Thoracic aorta (tissue), 2 donors: ENCODE measurements at regions not wholly inside any gene's neighbourhood (a gene's known extent, or its start where the extent isn't known, plus 50 kb on each side); places are given as distances from the start of the nearest gene placed in this dataset.

Source experiments
- ATAC-seq: fragments of 150-250 bp; one replicate; pipeline ENCODE4 v1.8.0; 2017; ENCODE audit warnings: low read depth; ENCODE audit not compliant: insufficient number of reproducible peaks, low FRiP score
- DNase-seq: peaks from one replicate; pipeline ENCODE4 v3.0.0-alpha.2; 2020; ENCODE audit warnings: low spot score
- H3K27ac ChIP-seq, 2 donors: fragments of 200-600 bp; sonication (generic); 1 replicate in 1 of 2; 2 replicates in 1 of 2; pipeline ENCODE4 v1.5.1; 2016; ENCODE audit warnings: mild to moderate bottlenecking in 2 of 2, moderate library complexity in 2 of 2
- H3K27me3 ChIP-seq: fragments of 200-600 bp; sonication (generic); replicated peaks from 2 replicates; pipeline ENCODE4 v1.6.0; 2016; ENCODE audit warnings: mild to moderate bottlenecking; ENCODE audit not compliant: insufficient read depth
- H3K36me3 ChIP-seq: fragments of 200-600 bp; sonication (generic); one replicate; pipeline ENCODE4 v1.5.1; 2016
- H3K4me1 ChIP-seq, 2 donors: fragments of 200-600 bp; sonication (generic); 1 replicate in 1 of 2; 2 replicates in 1 of 2; pipeline versions ENCODE4 v1.5.1 to v1.6.0; 2016; ENCODE audit warnings: low read depth in 2 of 2, mild to moderate bottlenecking in 1 of 2; ENCODE audit not compliant: control insufficient read depth in 1 of 2
- H3K4me3 ChIP-seq: fragments of 200-600 bp; sonication (generic); 2 replicates; pipeline ENCODE4 v1.5.1; 2016; ENCODE audit warnings: mild to moderate bottlenecking
- H3K9me3 ChIP-seq: fragments of 200-600 bp; sonication (generic); 2 replicates; pipeline ENCODE4 v1.5.1; 2016
- CTCF ChIP-seq: fragments of 200-600 bp; sonication (generic); IDR thresholded peaks from one replicate; pipeline ENCODE4 v1.5.1; 2019; ENCODE audit warnings: antibody characterized with exemption

- H3K4me1 ChIP-seq: no peaks in the 10 kb centered on the region
- TF ChIP-seq CTCF: no peak
- H3K27me3 ChIP-seq: no peaks in the 10 kb centered on the region
- ATAC-seq (no peak), DNase-seq (no peak)
- H3K9me3 ChIP-seq: no peaks in the 10 kb centered on the region
- H3K27ac ChIP-seq: no peak overlapping the region
- no peaks in the 10 kb centered on the region for H3K36me3 ChIP-seq
- no peak overlapping the region for H3K4me3 ChIP-seq
Measured at GRCh38 chr4:162841753-162842152, 324.9 kb downstream of the NAF1 start.

GRCh38 chr4:162839814-162840213 is 326.9 kb downstream of the NAF1 start:
- Histone ChIP-seq H3K4me1 (no peaks in the 10 kb centered on the region), H3K27ac (no peak overlapping the region), H3K36me3 (no peaks in the 10 kb centered on the region), H3K4me3 (no peak overlapping the region), H3K9me3 (no peaks in the 10 kb centered on the region), H3K27me3 (no peaks in the 10 kb centered on the region)
- no peak for TF ChIP-seq CTCF
- DNase-seq (no peak), ATAC-seq (no peak)

DNA sequence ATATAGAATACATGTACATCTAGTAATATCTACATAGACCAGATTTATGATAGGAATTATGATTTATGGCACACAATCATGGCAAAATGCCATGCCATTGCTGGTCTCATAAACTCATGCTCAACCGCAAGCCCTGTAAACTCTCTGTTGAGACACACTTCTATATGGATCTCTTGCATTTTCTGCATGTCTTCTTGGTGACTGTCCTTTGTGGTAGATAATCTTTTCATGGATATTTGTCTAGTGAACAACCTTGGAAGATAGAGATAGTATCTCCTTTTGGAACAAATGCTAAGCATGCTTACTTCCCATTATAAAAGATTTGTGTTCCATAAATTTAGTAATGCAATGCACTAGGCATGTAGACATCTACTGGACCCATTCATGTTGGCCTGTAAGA is 328.0 kb downstream of the NAF1 start:
- H3K27me3 ChIP-seq: no peaks in the 10 kb centered on the region
- H3K4me3 ChIP-seq: no peak overlapping the region
- DNase-seq: no peak
- H3K36me3 ChIP-seq: no peaks in the 10 kb centered on the region
- no peak for ATAC-seq
- no peaks in the 10 kb centered on the region for H3K9me3 ChIP-seq
- no peak for TF ChIP-seq CTCF
- no peaks in the 10 kb centered on the region for H3K4me1 ChIP-seq
- no peak overlapping the region for H3K27ac ChIP-seq

DNA sequence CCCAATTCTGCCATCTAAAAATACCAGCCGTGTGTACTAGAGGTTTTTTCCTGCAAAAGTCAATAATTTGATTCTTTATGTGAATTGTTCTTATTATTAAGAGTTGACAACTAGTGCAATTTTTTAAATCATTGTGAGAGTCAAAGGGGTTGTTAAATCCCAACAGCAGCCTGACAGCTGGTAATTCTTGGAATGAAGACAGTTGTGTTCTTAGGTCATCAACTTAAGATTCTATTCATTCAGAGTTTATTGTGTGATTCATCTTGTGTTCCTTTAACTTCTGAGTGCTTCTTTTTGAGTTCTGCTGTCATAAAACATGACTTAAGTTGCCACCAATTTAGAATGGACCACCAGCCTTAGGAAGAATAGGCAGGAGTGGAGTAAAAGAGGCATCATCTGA is 329.0 kb downstream of the NAF1 start:
- Histone ChIP-seq H3K4me3 (no peak overlapping the region), H3K27ac (no peak overlapping the region), H3K4me1 (no peaks in the 10 kb centered on the region), H3K36me3 (no peaks in the 10 kb centered on the region), H3K27me3 (no peaks in the 10 kb centered on the region), H3K9me3 (no peaks in the 10 kb centered on the region)
- no peak for TF ChIP-seq CTCF
- ATAC-seq: no peak
- DNase-seq: no peak

GRCh38 chr4:162837241-162837640 is 329.4 kb downstream of the NAF1 start:
- no peak for DNase-seq
- Histone ChIP-seq H3K27ac (no peak overlapping the region), H3K9me3 (no peaks in the 10 kb centered on the region), H3K27me3 (no peaks in the 10 kb centered on the region), H3K4me3 (no peak overlapping the region), H3K36me3 (no peaks in the 10 kb centered on the region), H3K4me1 (no peaks in the 10 kb centered on the region)
- no peak for TF ChIP-seq CTCF
- ATAC-seq: no peak
